CD14-positive monocyte (primary cell): ENCODE measurements at regions not wholly inside any gene's neighbourhood (a gene's known extent, or its start where the extent isn't known, plus 50 kb on each side); places are given as distances from the start of the nearest gene placed in this dataset.

ENCODE experiments used
- DNase-seq, 3 donors: peaks; one replicate each; pipeline ENCODE4 v3.0.0-alpha.2; 2011 to 2022
- H2AFZ ChIP-seq: 2 replicates; pipeline ENCODE4 v1.6.0; 2012; ENCODE audit warnings: mild to moderate bottlenecking, low read depth, low read length, inconsistent platforms; ENCODE audit not compliant: insufficient read depth, poor library complexity, severe bottlenecking
- H3K27ac ChIP-seq, 2 donors: 1 replicate in 1 of 2; 2 replicates in 1 of 2; pipeline ENCODE4 v1.5.1; 2012 to 2013; ENCODE audit warnings: low read length in 2 of 2, control low read depth in 1 of 2, inconsistent platforms in 1 of 2, low read depth in 1 of 2, mild to moderate bottlenecking in 1 of 2
- H3K27me3 ChIP-seq, 2 donors: one replicate each; pipeline versions ENCODE4 v1.6.0 to v1.6.1; 2011 to 2013; ENCODE audit warnings: low read length in 2 of 2; ENCODE audit not compliant: control insufficient read depth in 2 of 2, insufficient read depth in 2 of 2
- H3K36me3 ChIP-seq, 2 donors: replicated peaks in 1 of 2; 1 replicate in 1 of 2; 2 replicates in 1 of 2; pipeline versions ENCODE4 v1.5.1 to v1.6.1; 2012 to 2013; ENCODE audit warnings: low read length in 2 of 2, control low read depth in 1 of 2, inconsistent platforms in 1 of 2, mild to moderate bottlenecking in 1 of 2; ENCODE audit not compliant: insufficient read depth in 2 of 2, control insufficient read depth in 1 of 2
- H3K4me1 ChIP-seq, 2 donors: 1 replicate in 1 of 2; 2 replicates in 1 of 2; pipeline versions ENCODE4 v1.5.1 to v1.6.1; 2012 to 2013; ENCODE audit warnings: low read length in 2 of 2, control low read depth in 1 of 2, inconsistent platforms in 1 of 2, mild to moderate bottlenecking in 1 of 2, moderate library complexity in 1 of 2; ENCODE audit not compliant: insufficient read depth in 2 of 2, control insufficient read depth in 1 of 2
- H3K4me2 ChIP-seq: replicated peaks from 2 replicates; pipeline ENCODE3; 2012; ENCODE audit warnings: low read length, moderate library complexity, mild to moderate bottlenecking; ENCODE audit not compliant: poor library complexity, severe bottlenecking; ENCODE audit errors: extremely low read depth
- H3K4me3 ChIP-seq, 3 experiments: fragments of 200-600 bp in 1 of 3; sonication (generic) in 1 of 3; replicated peaks in 1 of 3; 1 replicate in 2 of 3; 2 replicates in 1 of 3; pipeline ENCODE4 v1.5.1; 2011 to 2013; ENCODE audit warnings: low read length in 3 of 3, mild to moderate bottlenecking in 3 of 3, control low read depth in 2 of 3, low read depth in 2 of 3, inconsistent platforms in 1 of 3, moderate library complexity in 1 of 3
- H3K79me2 ChIP-seq: 2 replicates; pipeline ENCODE4 v1.6.0; 2012; ENCODE audit warnings: mild to moderate bottlenecking, control low read depth, inconsistent platforms, low read length, moderate library complexity; ENCODE audit not compliant: insufficient read depth
- H3K9ac ChIP-seq: 2 replicates; pipeline ENCODE4 v1.6.0; 2017; ENCODE audit warnings: low read length, mild to moderate bottlenecking; ENCODE audit not compliant: insufficient read depth, poor library complexity, severe bottlenecking
- H3K9me3 ChIP-seq, 2 donors: replicated peaks in 1 of 2; 1 replicate in 1 of 2; 2 replicates in 1 of 2; pipeline versions ENCODE4 v1.5.1 to v1.6.1; 2012 to 2013; ENCODE audit warnings: low read length in 2 of 2, control low read depth in 1 of 2; ENCODE audit not compliant: control insufficient read depth in 1 of 2, insufficient read depth in 1 of 2
- H4K20me1 ChIP-seq: 2 replicates; pipeline ENCODE4 v1.6.0; 2012; ENCODE audit warnings: mild to moderate bottlenecking, low read length, control low read depth, moderate library complexity; ENCODE audit not compliant: insufficient read depth
- H3K27ac Mint-ChIP-seq, 7 donors: one replicate each; pipeline ENCODE4 v1.8.0; 2020; ENCODE audit warnings: mild to moderate bottlenecking in 7 of 7, mixed read lengths in 7 of 7, moderate library complexity in 6 of 7, inconsistent platforms in 2 of 7
- H3K27me3 Mint-ChIP-seq, 3 donors: one replicate each; pipeline ENCODE4 v1.8.0; 2021 to 2022; ENCODE audit warnings: low read depth in 3 of 3, mild to moderate bottlenecking in 3 of 3, mixed read lengths in 3 of 3, moderate library complexity in 3 of 3, inconsistent platforms in 1 of 3
- H3K36me3 Mint-ChIP-seq, 2 donors: one replicate each; pipeline ENCODE4 v1.8.0; 2020; ENCODE audit warnings: mixed read lengths in 2 of 2, inconsistent platforms in 1 of 2, mild to moderate bottlenecking in 1 of 2
- H3K4me1 Mint-ChIP-seq: one replicate; pipeline ENCODE4 v1.8.0; 2020; ENCODE audit warnings: mild to moderate bottlenecking, mixed read lengths
- H3K4me3 Mint-ChIP-seq, 2 donors: one replicate each; pipeline ENCODE4 v1.8.0; 2020; ENCODE audit warnings: mild to moderate bottlenecking in 2 of 2, mixed read lengths in 2 of 2, moderate library complexity in 1 of 2
- H3K9me3 Mint-ChIP-seq, 7 donors: one replicate each; pipeline ENCODE4 v1.8.0; 2020 to 2022; ENCODE audit warnings: mixed read lengths in 7 of 7, mild to moderate bottlenecking in 6 of 7, moderate library complexity in 6 of 7, inconsistent platforms in 2 of 7
- WGBS: methylation state at CpG from one replicate; pipeline ENCODE4 v1.1.5; 2013; ENCODE audit warnings: missing lambda C conversion rate; ENCODE audit not compliant: insufficient coverage; 5-methylcytosine and 5-hydroxymethylcytosine counted together
- intact Hi-C, 2 donors: fragments of 100-400 bp; cut with micrococcal nuclease; formaldehyde crosslinking; loops; one replicate each; pipeline versions ENCODE4 v1.15.0 to v1.15.1; 2023
- TF ChIP-seq, protein P1 (sequence below): fragments of 200-600 bp; IDR thresholded peaks from one replicate; pipeline ENCODE4 v1.8.0; 2022; ENCODE audit warnings: antibody characterized with exemption, mild to moderate bottlenecking

DNA sequence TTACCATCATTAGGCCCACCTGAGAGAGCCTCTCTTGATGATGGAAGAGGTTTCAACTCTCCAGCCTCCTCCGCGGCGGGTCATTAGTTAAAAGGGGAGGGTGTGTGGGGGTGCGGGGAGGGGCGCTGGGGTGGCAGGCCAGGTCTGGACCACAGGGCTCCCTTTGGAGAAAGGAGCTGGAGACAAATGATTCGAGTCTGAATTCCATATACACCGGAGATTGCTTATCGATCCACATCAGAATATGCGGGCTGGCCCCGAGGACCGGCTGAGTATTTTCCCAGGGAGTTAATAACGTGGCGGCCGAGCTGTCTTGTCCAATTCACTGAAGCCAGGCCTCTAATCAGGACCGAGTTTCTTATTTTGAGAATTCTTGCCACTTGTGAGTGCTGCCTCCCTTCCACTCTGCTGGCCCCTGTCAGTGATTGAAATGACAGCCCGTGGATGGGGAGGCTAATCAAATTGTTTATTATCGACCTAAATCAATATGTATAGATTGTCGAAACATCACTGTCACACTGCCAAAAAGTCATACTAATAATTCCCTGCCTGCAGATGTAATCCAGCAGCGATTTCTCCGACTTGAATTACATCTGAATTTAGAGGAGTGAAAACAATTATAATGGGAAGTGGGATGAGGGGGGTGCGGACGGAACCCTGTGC, 202.7 kb downstream of the SALL1 start:
- Mint-ChIP-seq H3K4me1 (peaks cover 3% of the 10 kb centered on the region), H3K9me3 (peaks cover 0 to 6% (median 0%) of the 10 kb centered on the region in 7 donors), H3K27ac (no peak overlapping the region), H3K4me3 (no peak overlapping the region), H3K27me3 (peaks cover 4 to 12% (median 7%) of the 10 kb centered on the region in 3 donors), H3K36me3 (no peaks in the 10 kb centered on the region)
- H3K9ac ChIP-seq, result no peak overlapping the region
- TF ChIP-seq, protein P1, sequence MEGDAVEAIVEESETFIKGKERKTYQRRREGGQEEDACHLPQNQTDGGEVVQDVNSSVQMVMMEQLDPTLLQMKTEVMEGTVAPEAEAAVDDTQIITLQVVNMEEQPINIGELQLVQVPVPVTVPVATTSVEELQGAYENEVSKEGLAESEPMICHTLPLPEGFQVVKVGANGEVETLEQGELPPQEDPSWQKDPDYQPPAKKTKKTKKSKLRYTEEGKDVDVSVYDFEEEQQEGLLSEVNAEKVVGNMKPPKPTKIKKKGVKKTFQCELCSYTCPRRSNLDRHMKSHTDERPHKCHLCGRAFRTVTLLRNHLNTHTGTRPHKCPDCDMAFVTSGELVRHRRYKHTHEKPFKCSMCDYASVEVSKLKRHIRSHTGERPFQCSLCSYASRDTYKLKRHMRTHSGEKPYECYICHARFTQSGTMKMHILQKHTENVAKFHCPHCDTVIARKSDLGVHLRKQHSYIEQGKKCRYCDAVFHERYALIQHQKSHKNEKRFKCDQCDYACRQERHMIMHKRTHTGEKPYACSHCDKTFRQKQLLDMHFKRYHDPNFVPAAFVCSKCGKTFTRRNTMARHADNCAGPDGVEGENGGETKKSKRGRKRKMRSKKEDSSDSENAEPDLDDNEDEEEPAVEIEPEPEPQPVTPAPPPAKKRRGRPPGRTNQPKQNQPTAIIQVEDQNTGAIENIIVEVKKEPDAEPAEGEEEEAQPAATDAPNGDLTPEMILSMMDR, result no peak
- no peaks in the 10 kb centered on the region for H3K4me1 ChIP-seq
- H3K4me3 ChIP-seq, result no peak overlapping the region
- intact Hi-C loops, result no loop called here
- H3K79me2 ChIP-seq, result no peaks in the 10 kb centered on the region
- peaks cover 0 to 5% of the 10 kb centered on the region in 2 donors for H3K9me3 ChIP-seq
- DNase-seq, result no peak
- no peak overlapping the region for H3K4me2 ChIP-seq
- no peak overlapping the region for H3K27ac ChIP-seq
- WGBS, result 93% methylated on average over 16 of the region's 22 CpGs
- H3K27me3 ChIP-seq, result no peaks in the 10 kb centered on the region
- H2AFZ ChIP-seq, result no peak overlapping the region
- H3K36me3 ChIP-seq, result no peaks in the 10 kb centered on the region
- no peaks in the 10 kb centered on the region for H4K20me1 ChIP-seq

DNA sequence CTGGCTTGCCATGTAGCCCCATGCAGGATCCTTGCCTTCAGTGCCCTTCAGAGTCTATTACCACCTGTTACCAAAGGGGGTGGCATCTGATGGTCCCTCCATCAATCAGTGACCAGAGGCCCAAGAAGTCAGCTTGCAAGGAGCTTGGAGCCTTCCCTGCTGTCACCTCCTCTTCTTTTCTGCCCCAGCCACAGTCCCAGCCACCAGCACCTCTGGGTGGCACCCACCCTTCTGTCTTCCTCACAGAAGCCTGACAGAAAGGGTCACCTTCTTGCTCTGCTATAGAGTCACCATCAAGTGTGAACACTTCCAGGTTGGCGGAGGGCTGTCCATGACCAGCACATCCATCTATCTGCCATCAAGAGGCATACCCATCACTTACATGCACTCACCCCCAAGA, 203.2 kb downstream of the SALL1 start:
- Histone ChIP-seq H3K4me2 (no peak overlapping the region), H3K27ac (no peak overlapping the region), H3K36me3 (no peaks in the 10 kb centered on the region), H3K4me3 (no peak overlapping the region), H3K27me3 (no peaks in the 10 kb centered on the region), H2AFZ (no peak overlapping the region), H3K9me3 (peaks cover 0 to 5% of the 10 kb centered on the region in 2 donors), H3K4me1 (no peaks in the 10 kb centered on the region), H3K9ac (no peak overlapping the region), H3K79me2 (no peaks in the 10 kb centered on the region), H4K20me1 (no peaks in the 10 kb centered on the region)
- TF ChIP-seq, protein P1, result no peak
- H3K9me3 Mint-ChIP-seq, result peaks cover 0 to 6% (median 0%) of the 10 kb centered on the region in 7 donors
- no peak overlapping the region for H3K27ac Mint-ChIP-seq
- H3K27me3 Mint-ChIP-seq, result peaks cover 4 to 10% (median 5%) of the 10 kb centered on the region in 3 donors
- intact Hi-C loops, result no loop called here
- H3K4me1 Mint-ChIP-seq, result peaks cover 3% of the 10 kb centered on the region
- no peak for DNase-seq
- H3K36me3 Mint-ChIP-seq, result no peaks in the 10 kb centered on the region
- no CpG with 5 or more reads among the region's 1 CpG for WGBS
- H3K4me3 Mint-ChIP-seq, result no peak overlapping the region
